GM12864 (cell line): ENCODE measurements at regions not wholly inside any gene's neighbourhood (a gene's known extent, or its start where the extent isn't known, plus 50 kb on each side); places are given as distances from the start of the nearest gene placed in this dataset.

Source experiments
- DNase-seq: peaks from one replicate; pipeline ENCODE4 v3.0.0-alpha.2; 2011; ENCODE audit warnings: low read depth
- H3K4me3 ChIP-seq: 2 replicates; pipeline ENCODE4 v1.5.1; 2011; ENCODE audit warnings: mild to moderate bottlenecking, low read depth, low read length, control low read depth
- CTCF ChIP-seq: IDR thresholded peaks from 2 replicates; pipeline ENCODE4 v1.5.1; 2011; ENCODE audit warnings: low read depth, mild to moderate bottlenecking, moderate library complexity, low read length, control low read depth, inconsistent platforms; ENCODE audit errors: missing control alignments

GRCh38 chr1:38431535-38432376 is 385.2 kb upstream of the POU3F1 start:
- no peak for TF ChIP-seq CTCF
- H3K4me3 ChIP-seq, result no peak overlapping the region
- no peak for DNase-seq

- no peak for DNase-seq
- H3K4me3 ChIP-seq, result no peak overlapping the region
- TF ChIP-seq CTCF, result no peak
Observed at GRCh38 chr1:38430949-38431348, 384.4 kb upstream of the POU3F1 start.

GRCh38 chr1:38424677-38425076 is 378.1 kb upstream of the POU3F1 start:
- TF ChIP-seq CTCF, result no peak
- DNase-seq, result no peak
- H3K4me3 ChIP-seq, result no peak overlapping the region

- no peak for DNase-seq
- no peak overlapping the region for H3K4me3 ChIP-seq
- no peak for TF ChIP-seq CTCF
Observed at GRCh38 chr1:38420666-38421065, 374.1 kb upstream of the POU3F1 start.

- no peak overlapping the region for H3K4me3 ChIP-seq
- DNase-seq, result no peak
- no peak for TF ChIP-seq CTCF
Observed at GRCh38 chr1:38418195-38419030, 371.8 kb upstream of the POU3F1 start.

GRCh38 chr1:38403667-38404066 is 357.1 kb upstream of the POU3F1 start:
- H3K4me3 ChIP-seq, result no peak overlapping the region
- DNase-seq, result no peak
- TF ChIP-seq CTCF, result peak; percentile 29
